Embryonic facial prominence (tissue), 1 donor: ENCODE measurements at regions not wholly inside any gene's neighbourhood (a gene's known extent, or its start where the extent isn't known, plus 50 kb on each side); places are given as distances from the start of the nearest gene placed in this dataset.

ENCODE experiments used
- DNase-seq: peaks from one replicate; pipeline ENCODE4 v3.0.0-alpha.2; 2016; ENCODE audit errors: extremely low spot score

- DNase-seq, result no peak
These were observed 86.9 kb upstream of the PRR5 start for GRCh38 chr22:44615146-44615545.

- no peak for DNase-seq
These were observed 88.8 kb upstream of the PRR5 start for GRCh38 chr22:44613196-44613595.

- DNase-seq, result no peak
These were observed 90.0 kb upstream of the PRR5 start for GRCh38 chr22:44611880-44612496.

GRCh38 chr22:44610071-44610470 is 91.9 kb upstream of the PRR5 start:
- DNase-seq, result no peak

GRCh38 chr22:44609400-44609988 is 92.5 kb upstream of the PRR5 start:
- no peak for DNase-seq

GRCh38 chr22:44608597-44609399 is 93.2 kb upstream of the PRR5 start:
- no peak for DNase-seq

- no peak for DNase-seq
These were observed 95.9 kb upstream of the PRR5 start for GRCh38 chr22:44606126-44606525.

GRCh38 chr22:44605486-44605885 is 96.5 kb upstream of the PRR5 start:
- no peak for DNase-seq

- no peak for DNase-seq
These were observed 97.0 kb upstream of the PRR5 start for GRCh38 chr22:44604991-44605390.

- DNase-seq, result no peak
These were observed 97.5 kb upstream of the PRR5 start for GRCh38 chr22:44604455-44604854.

- no peak for DNase-seq
These were observed 98.2 kb upstream of the PRR5 start for GRCh38 chr22:44603767-44604166.

GRCh38 chr22:44601725-44602124 is 100.3 kb upstream of the PRR5 start:
- no peak for DNase-seq

- DNase-seq, result no peak
These were observed 100.8 kb upstream of the PRR5 start for GRCh38 chr22:44601189-44601588.

- DNase-seq, result no peak
These were observed 101.7 kb upstream of the PRR5 start for GRCh38 chr22:44600207-44600785.

GRCh38 chr22:44599500-44600140 is 101.6 kb upstream of the RTL6 start:
- no peak for DNase-seq

GRCh38 chr22:44599084-44599483 is 101.1 kb upstream of the RTL6 start:
- DNase-seq, result no peak

- DNase-seq, result peak; percentile 81
These were observed 99.6 kb upstream of the RTL6 start for GRCh38 chr22:44597616-44598015.

GRCh38 chr22:44596396-44597125 is 98.5 kb upstream of the RTL6 start:
- DNase-seq, result no peak

- no peak for DNase-seq
These were observed 97.9 kb upstream of the RTL6 start for GRCh38 chr22:44595841-44596341.

- no peak for DNase-seq
These were observed 96.9 kb upstream of the RTL6 start for GRCh38 chr22:44594951-44595350.

GRCh38 chr22:44592824-44593148 is 94.8 kb upstream of the RTL6 start:
- DNase-seq, result no peak
